ENCODE measurements at regions not wholly inside any gene's neighbourhood (a gene's known extent, or its start where the extent isn't known, plus 50 kb on each side); places are given as distances from the start of the nearest gene placed in this dataset.

DNA sequence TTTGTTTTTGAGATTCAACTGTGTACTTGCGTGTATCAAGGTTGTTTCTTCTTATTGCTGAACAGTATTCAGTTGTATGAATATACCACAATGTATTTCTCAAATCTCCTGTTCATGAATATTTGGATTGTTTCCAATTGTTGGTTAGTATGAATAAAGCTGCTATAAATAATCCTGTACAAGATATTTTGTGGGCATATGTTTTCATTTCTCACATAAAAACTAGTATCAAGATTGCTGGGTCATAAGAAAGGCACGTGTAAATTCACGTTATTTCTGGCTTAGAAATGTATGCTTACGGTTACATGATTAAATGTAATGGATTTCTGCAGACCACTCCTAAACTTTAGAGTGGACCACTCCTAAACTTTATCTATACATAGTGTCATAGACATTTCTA lies 96.6 kb downstream of the BTBD3 start:
- TF ChIP-seq, protein P1, sequence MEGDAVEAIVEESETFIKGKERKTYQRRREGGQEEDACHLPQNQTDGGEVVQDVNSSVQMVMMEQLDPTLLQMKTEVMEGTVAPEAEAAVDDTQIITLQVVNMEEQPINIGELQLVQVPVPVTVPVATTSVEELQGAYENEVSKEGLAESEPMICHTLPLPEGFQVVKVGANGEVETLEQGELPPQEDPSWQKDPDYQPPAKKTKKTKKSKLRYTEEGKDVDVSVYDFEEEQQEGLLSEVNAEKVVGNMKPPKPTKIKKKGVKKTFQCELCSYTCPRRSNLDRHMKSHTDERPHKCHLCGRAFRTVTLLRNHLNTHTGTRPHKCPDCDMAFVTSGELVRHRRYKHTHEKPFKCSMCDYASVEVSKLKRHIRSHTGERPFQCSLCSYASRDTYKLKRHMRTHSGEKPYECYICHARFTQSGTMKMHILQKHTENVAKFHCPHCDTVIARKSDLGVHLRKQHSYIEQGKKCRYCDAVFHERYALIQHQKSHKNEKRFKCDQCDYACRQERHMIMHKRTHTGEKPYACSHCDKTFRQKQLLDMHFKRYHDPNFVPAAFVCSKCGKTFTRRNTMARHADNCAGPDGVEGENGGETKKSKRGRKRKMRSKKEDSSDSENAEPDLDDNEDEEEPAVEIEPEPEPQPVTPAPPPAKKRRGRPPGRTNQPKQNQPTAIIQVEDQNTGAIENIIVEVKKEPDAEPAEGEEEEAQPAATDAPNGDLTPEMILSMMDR (IDR thresholded peaks at IDR 0.05) = no peak
- TF ChIP-seq POLR2A (IDR thresholded peaks at IDR 0.05) = no peak

Data from lower leg skin (tissue), 3 donors.